Endothelial cell of umbilical vein (primary cell): ENCODE measurements at regions not wholly inside any gene's neighbourhood (a gene's known extent, or its start where the extent isn't known, plus 50 kb on each side); places are given as distances from the start of the nearest gene placed in this dataset.

Experiments used
- BruUV-seq: library from RNA; stranded (reverse); fragments of 400-500 nt; replicated peaks from 2 replicates; lab custom pipeline; 2021; lab: Mats Ljungman, UMichigan
- CTCF ChIA-PET: fragments of 300-600, 350-600 bp; sonication (Branson Sonifier 250); formaldehyde crosslinking; loops from one replicate; lab custom pipeline; 2021; ENCODE audit warnings: antibody characterized with exemption, inconsistent platforms; lab: Charles Lee
- POLR2A ChIA-PET: fragments of 300-600, 350-600 bp; sonication (Branson Sonifier 250); formaldehyde crosslinking; loops from one replicate; lab custom pipeline; 2021; ENCODE audit warnings: antibody characterized with exemption, inconsistent platforms; lab: Charles Lee
- DNase-seq: peaks from one replicate; pipeline ENCODE4 v3.0.0-alpha.2; 2011; ENCODE audit warnings: low read depth, low spot score
- FAIRE-seq: peaks from 2 replicates; lab custom pipeline; 2011; peaks lifted over from hg19 to GRCh38; lab: Jason Lieb, UNC
- H2AFZ ChIP-seq: 2 replicates; pipeline ENCODE4 v1.6.0; 2012; ENCODE audit warnings: low read depth, low read length, control low read depth, inconsistent platforms
- H3K27ac ChIP-seq: 2 replicates; pipeline ENCODE4 v1.5.1; 2011; ENCODE audit warnings: low read depth, mild to moderate bottlenecking, control low read depth, low read length, moderate library complexity; ENCODE audit not compliant: insufficient read depth
- H3K27me3 ChIP-seq, 2 experiments: 2 replicates each; pipeline versions ENCODE4 v1.6.0 to v1.6.1; 2011; ENCODE audit warnings: low read length in 2 of 2, mixed read lengths in 1 of 2; ENCODE audit not compliant: control insufficient read depth in 2 of 2, insufficient read depth in 2 of 2
- H3K36me3 ChIP-seq, 2 experiments: 2 replicates in 1 of 2; 3 replicates in 1 of 2; pipeline ENCODE4 v1.5.1; 2011; ENCODE audit warnings: low read length in 2 of 2, mild to moderate bottlenecking in 1 of 2, moderate library complexity in 1 of 2; ENCODE audit not compliant: control insufficient read depth in 2 of 2, insufficient read depth in 2 of 2; ENCODE audit errors: extremely low read depth in 1 of 2
- H3K4me1 ChIP-seq: 3 replicates; pipeline ENCODE4 v1.5.1; 2011; ENCODE audit warnings: mild to moderate bottlenecking, low read length; ENCODE audit not compliant: control insufficient read depth, insufficient read depth; ENCODE audit errors: extremely low read depth
- H3K4me2 ChIP-seq: 2 replicates; pipeline ENCODE4 v1.6.1; 2011; ENCODE audit warnings: low read length, control low read depth, mixed read lengths; ENCODE audit not compliant: insufficient read depth
- H3K4me3 ChIP-seq, 3 experiments: fragments of 200-600 bp in 1 of 3; sonication (generic), shearing (Covaris generic) in 1 of 3; replicated peaks in 1 of 3; 2 replicates each; pipeline ENCODE4 v1.5.1; 2011 to 2016; ENCODE audit warnings: control low read depth in 3 of 3, low read length in 3 of 3, mild to moderate bottlenecking in 2 of 3, inconsistent platforms in 1 of 3, low read depth in 1 of 3, moderate library complexity in 1 of 3; ENCODE audit not compliant: insufficient read depth in 1 of 3
- H3K79me2 ChIP-seq: 2 replicates; pipeline ENCODE4 v1.6.0; 2012; ENCODE audit warnings: low read length, inconsistent platforms; ENCODE audit not compliant: control insufficient read depth, insufficient read depth
- H3K9ac ChIP-seq: replicated peaks from 2 replicates; pipeline ENCODE3; 2011; ENCODE audit warnings: low read length, control low read depth; ENCODE audit not compliant: insufficient read depth; ENCODE audit errors: extremely low read depth
- H3K9me1 ChIP-seq: replicated peaks from 3 replicates; pipeline ENCODE4 v1.6.0; 2011; ENCODE audit warnings: mild to moderate bottlenecking, low read length; ENCODE audit not compliant: control insufficient read depth, insufficient read depth; ENCODE audit errors: extremely low read depth
- H3K9me3 ChIP-seq: replicated peaks from 2 replicates; pipeline ENCODE4 v1.5.1; 2012; ENCODE audit warnings: low read length, inconsistent platforms; ENCODE audit not compliant: control insufficient read depth, insufficient read depth
- H4K20me1 ChIP-seq: replicated peaks from 2 replicates; pipeline ENCODE3; 2011; ENCODE audit warnings: mild to moderate bottlenecking, low read length; ENCODE audit not compliant: control insufficient read depth, insufficient read depth; ENCODE audit errors: extremely low read depth
- EZH2 ChIP-seq: IDR thresholded peaks from 2 replicates; pipeline ENCODE4 v1.6.1; 2012; ENCODE audit warnings: borderline replicate concordance, low read depth, mild to moderate bottlenecking, moderate library complexity, low read length, inconsistent platforms; ENCODE audit not compliant: severe bottlenecking
- FOS ChIP-seq: IDR thresholded peaks from 2 replicates; pipeline ENCODE4 v1.6.1; 2011; ENCODE audit warnings: mild to moderate bottlenecking, low read length, moderate library complexity, borderline replicate concordance; ENCODE audit not compliant: insufficient read depth
- GATA2 ChIP-seq: IDR thresholded peaks from 2 replicates; pipeline ENCODE4 v1.7.0; 2011; ENCODE audit warnings: low read depth, mild to moderate bottlenecking, moderate library complexity, mixed read lengths, low read length; ENCODE audit not compliant: insufficient read length, insufficient read depth
- JUN ChIP-seq: IDR thresholded peaks from 2 replicates; pipeline ENCODE4 v1.6.1; 2011; ENCODE audit warnings: borderline replicate concordance, low read depth; ENCODE audit not compliant: insufficient read length, insufficient read depth
- MYC ChIP-seq: IDR thresholded peaks from one replicate; pipeline ENCODE4 v1.6.1; 2011; ENCODE audit warnings: mild to moderate bottlenecking, low read depth, low read length
- POLR2A ChIP-seq: IDR thresholded peaks from 2 replicates; pipeline ENCODE4 v1.6.1; 2012; ENCODE audit warnings: low read depth, mild to moderate bottlenecking, control low read depth, low read length
- POLR2AphosphoS5 ChIP-seq: IDR thresholded peaks from 2 replicates; pipeline ENCODE4 v1.6.1; 2012; ENCODE audit warnings: low read depth, mild to moderate bottlenecking, control low read depth, low read length, moderate library complexity; ENCODE audit not compliant: insufficient read depth
- dilution Hi-C: fragments of 300-500 bp; cut with MboI; formaldehyde crosslinking; loops from one replicate; pipeline ENCODE4 v1.15.0; 2019; ENCODE audit warnings: low sequenced_read_pairs; ENCODE audit not compliant: extremely low pct_ligation_motif_present
- intact Hi-C: fragments of 100-400 bp; cut with micrococcal nuclease; formaldehyde crosslinking; loops from one replicate; pipeline ENCODE4 v1.10.0; 2022
- TF ChIP-seq, protein P1 (sequence below), 2 donors: IDR thresholded peaks; 1 replicate in 1 of 2; 2 replicates in 1 of 2; pipeline ENCODE4 v1.5.1; 2011; ENCODE audit warnings: low read length in 2 of 2, mild to moderate bottlenecking in 2 of 2, moderate library complexity in 2 of 2, control low read depth in 1 of 2, inconsistent platforms in 1 of 2, low read depth in 1 of 2; ENCODE audit not compliant: insufficient read depth in 1 of 2; ENCODE audit errors: extremely low read depth in 1 of 2
- TF ChIP-seq, protein P2 (sequence below): IDR thresholded peaks from 2 replicates; pipeline ENCODE4 v1.6.1; 2011; ENCODE audit not compliant: insufficient read depth, insufficient read length

DNA sequence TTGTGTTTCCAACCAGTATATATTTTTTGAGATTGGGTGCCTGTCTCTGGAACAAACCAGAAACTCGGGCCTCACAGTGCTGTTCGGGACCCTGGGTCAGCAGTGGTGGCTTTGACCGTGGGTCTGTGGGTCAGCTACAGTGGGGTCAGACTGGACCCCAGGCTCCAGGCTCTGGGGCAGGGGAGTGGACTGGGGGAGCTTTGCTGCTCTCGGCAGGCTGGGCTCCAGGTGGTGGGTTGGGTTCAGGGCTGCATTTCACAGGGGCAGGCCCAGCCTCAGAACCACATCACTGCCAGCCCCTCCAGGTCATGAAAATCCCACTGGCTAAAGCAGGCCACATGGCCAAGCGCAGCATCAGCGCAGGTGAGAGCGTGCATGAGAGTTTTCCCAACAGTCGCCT, 1279.3 kb downstream of the BRD1 start:
- TF ChIP-seq EZH2 = no peak
- TF ChIP-seq FOS = no peak
- no peak for TF ChIP-seq GATA2
- no peak for TF ChIP-seq MYC
- TF ChIP-seq, protein P1, sequence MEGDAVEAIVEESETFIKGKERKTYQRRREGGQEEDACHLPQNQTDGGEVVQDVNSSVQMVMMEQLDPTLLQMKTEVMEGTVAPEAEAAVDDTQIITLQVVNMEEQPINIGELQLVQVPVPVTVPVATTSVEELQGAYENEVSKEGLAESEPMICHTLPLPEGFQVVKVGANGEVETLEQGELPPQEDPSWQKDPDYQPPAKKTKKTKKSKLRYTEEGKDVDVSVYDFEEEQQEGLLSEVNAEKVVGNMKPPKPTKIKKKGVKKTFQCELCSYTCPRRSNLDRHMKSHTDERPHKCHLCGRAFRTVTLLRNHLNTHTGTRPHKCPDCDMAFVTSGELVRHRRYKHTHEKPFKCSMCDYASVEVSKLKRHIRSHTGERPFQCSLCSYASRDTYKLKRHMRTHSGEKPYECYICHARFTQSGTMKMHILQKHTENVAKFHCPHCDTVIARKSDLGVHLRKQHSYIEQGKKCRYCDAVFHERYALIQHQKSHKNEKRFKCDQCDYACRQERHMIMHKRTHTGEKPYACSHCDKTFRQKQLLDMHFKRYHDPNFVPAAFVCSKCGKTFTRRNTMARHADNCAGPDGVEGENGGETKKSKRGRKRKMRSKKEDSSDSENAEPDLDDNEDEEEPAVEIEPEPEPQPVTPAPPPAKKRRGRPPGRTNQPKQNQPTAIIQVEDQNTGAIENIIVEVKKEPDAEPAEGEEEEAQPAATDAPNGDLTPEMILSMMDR (IDR thresholded peaks at IDR 0.05; ENCODE audit: extremely low read depth in 1 of 2, insufficient read depth in 1 of 2, low read depth in 1 of 2, low read length in 2 of 2) = no peak
- no peak for TF ChIP-seq POLR2AphosphoS5
- TF ChIP-seq, protein P2, sequence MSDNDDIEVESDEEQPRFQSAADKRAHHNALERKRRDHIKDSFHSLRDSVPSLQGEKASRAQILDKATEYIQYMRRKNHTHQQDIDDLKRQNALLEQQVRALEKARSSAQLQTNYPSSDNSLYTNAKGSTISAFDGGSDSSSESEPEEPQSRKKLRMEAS = no peak
- TF ChIP-seq POLR2A = no peak
- no peak for TF ChIP-seq JUN
- H3K36me3 ChIP-seq = no peaks in the 10 kb centered on the region
- H3K27me3 ChIP-seq = no peaks in the 10 kb centered on the region
- POLR2A ChIA-PET = no interaction called here
- H3K79me2 ChIP-seq = no peaks in the 10 kb centered on the region
- no peak overlapping the region for H3K4me2 ChIP-seq
- CTCF ChIA-PET = no interaction called here
- intact Hi-C loops (no loop called here), dilution Hi-C loops (no loop called here)
- no peak overlapping the region for H3K9ac ChIP-seq
- FAIRE-seq = no peak
- no peaks in the 10 kb centered on the region for H3K9me1 ChIP-seq
- DNase-seq = no peak
- no TSS peak for BruUV-seq
- H3K9me3 ChIP-seq = peaks cover 10% of the 10 kb centered on the region
- no peaks in the 10 kb centered on the region for H3K4me1 ChIP-seq
- H3K4me3 ChIP-seq = no peak overlapping the region
- no peaks in the 10 kb centered on the region for H4K20me1 ChIP-seq
- no peak overlapping the region for H2AFZ ChIP-seq
- no peak overlapping the region for H3K27ac ChIP-seq
